DND-41 (cell line): ENCODE measurements at regions not wholly inside any gene's neighbourhood (a gene's known extent, or its start where the extent isn't known, plus 50 kb on each side); places are given as distances from the start of the nearest gene placed in this dataset.

Source experiments
- EZH2 ChIP-seq: IDR thresholded peaks from 3 replicates; pipeline ENCODE4 v1.6.1; 2012; ENCODE audit warnings: borderline replicate concordance, low read depth, mild to moderate bottlenecking, moderate library complexity, low read length, inconsistent platforms; ENCODE audit not compliant: severe bottlenecking
- TF ChIP-seq, protein P1 (sequence below): IDR thresholded peaks from 2 replicates; pipeline ENCODE4 v1.5.1; 2012; ENCODE audit warnings: borderline replicate concordance, low read length, moderate library complexity, mild to moderate bottlenecking; ENCODE audit not compliant: poor library complexity, severe bottlenecking; ENCODE audit errors: extremely low read depth

DNA sequence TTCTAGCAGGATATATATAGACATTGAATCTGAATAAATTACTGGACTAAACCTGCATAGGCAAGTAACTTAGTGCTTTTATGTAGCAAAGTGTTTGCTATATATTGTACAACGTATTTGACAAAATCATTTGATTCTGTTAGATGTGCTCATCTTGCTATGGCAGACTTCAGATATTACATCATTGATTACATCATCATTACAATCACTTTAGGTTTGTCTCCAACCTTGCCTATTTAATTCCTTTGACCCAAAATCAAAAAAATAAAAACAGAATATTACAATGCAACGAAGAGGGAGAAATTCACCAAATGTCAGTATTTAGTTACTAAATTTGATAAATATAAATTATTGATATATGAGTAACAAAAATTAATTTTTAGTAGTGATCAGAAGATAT is 155.7 kb upstream of the STEAP1 start:
- TF ChIP-seq, protein P1, sequence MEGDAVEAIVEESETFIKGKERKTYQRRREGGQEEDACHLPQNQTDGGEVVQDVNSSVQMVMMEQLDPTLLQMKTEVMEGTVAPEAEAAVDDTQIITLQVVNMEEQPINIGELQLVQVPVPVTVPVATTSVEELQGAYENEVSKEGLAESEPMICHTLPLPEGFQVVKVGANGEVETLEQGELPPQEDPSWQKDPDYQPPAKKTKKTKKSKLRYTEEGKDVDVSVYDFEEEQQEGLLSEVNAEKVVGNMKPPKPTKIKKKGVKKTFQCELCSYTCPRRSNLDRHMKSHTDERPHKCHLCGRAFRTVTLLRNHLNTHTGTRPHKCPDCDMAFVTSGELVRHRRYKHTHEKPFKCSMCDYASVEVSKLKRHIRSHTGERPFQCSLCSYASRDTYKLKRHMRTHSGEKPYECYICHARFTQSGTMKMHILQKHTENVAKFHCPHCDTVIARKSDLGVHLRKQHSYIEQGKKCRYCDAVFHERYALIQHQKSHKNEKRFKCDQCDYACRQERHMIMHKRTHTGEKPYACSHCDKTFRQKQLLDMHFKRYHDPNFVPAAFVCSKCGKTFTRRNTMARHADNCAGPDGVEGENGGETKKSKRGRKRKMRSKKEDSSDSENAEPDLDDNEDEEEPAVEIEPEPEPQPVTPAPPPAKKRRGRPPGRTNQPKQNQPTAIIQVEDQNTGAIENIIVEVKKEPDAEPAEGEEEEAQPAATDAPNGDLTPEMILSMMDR: no peak
- no peak for TF ChIP-seq EZH2
